Karpas-422 (cell line): ENCODE measurements at regions not wholly inside any gene's neighbourhood (a gene's known extent, or its start where the extent isn't known, plus 50 kb on each side); places are given as distances from the start of the nearest gene placed in this dataset.

Experiments used
- DNase-seq: peaks from one replicate; pipeline ENCODE4 v3.0.0-alpha.2; 2015
- H2AFZ ChIP-seq: fragments of 200-600 bp; sonication (generic); 2 replicates; pipeline ENCODE4 v1.6.1; 2014; ENCODE audit warnings: antibody characterized with exemption, low read length, mixed read lengths
- H3K27ac ChIP-seq: fragments of 200-600 bp; sonication (generic); 2 replicates; pipeline ENCODE4 v1.5.1; 2014; ENCODE audit warnings: mild to moderate bottlenecking, low read length, moderate library complexity
- H3K27me3 ChIP-seq: fragments of 200-600 bp; sonication (generic); 2 replicates; pipeline ENCODE4 v1.6.1; 2014; ENCODE audit warnings: low read length, mixed read lengths
- H3K36me3 ChIP-seq: fragments of 200-600 bp; sonication (generic); 2 replicates; pipeline ENCODE4 v1.6.1; 2014; ENCODE audit warnings: low read length, mixed read lengths; ENCODE audit not compliant: insufficient read depth
- H3K4me1 ChIP-seq: fragments of 200-600 bp; sonication (generic); 2 replicates; pipeline ENCODE4 v1.6.1; 2014; ENCODE audit warnings: mild to moderate bottlenecking, low read length, mixed read lengths
- H3K4me2 ChIP-seq: fragments of 200-600 bp; sonication (generic); 2 replicates; pipeline ENCODE4 v1.6.1; 2014; ENCODE audit warnings: low read length, low read depth, mild to moderate bottlenecking; ENCODE audit not compliant: poor library complexity, severe bottlenecking
- H3K4me3 ChIP-seq: fragments of 200-600 bp; sonication (generic); 2 replicates; pipeline ENCODE4 v1.5.1; 2014; ENCODE audit warnings: mild to moderate bottlenecking, antibody characterized with exemption, low read length, mixed read lengths
- H3K79me2 ChIP-seq: fragments of 200-600 bp; sonication (generic); 2 replicates; pipeline ENCODE4 v1.6.1; 2014; ENCODE audit warnings: mild to moderate bottlenecking, low read length, mixed read lengths
- H3K9ac ChIP-seq: fragments of 200-600 bp; sonication (generic); 2 replicates; pipeline ENCODE4 v1.6.0; 2014; ENCODE audit warnings: low read length
- H3K9me2 ChIP-seq: fragments of 200-600 bp; sonication (generic), shearing (Covaris generic); replicated peaks from 2 replicates; pipeline ENCODE4 v1.6.0; 2014; ENCODE audit warnings: mild to moderate bottlenecking, low read length, moderate library complexity; ENCODE audit not compliant: insufficient read depth
- H3K9me3 ChIP-seq: fragments of 300-700, 200-600 bp; sonication (generic); 2 replicates; pipeline ENCODE4 v1.6.1; 2014; ENCODE audit warnings: low read length, mixed read lengths
- H4K20me1 ChIP-seq: fragments of 200-600 bp; sonication (generic); 2 replicates; pipeline ENCODE4 v1.6.1; 2014; ENCODE audit warnings: mild to moderate bottlenecking, antibody characterized with exemption, low read length, low read depth; ENCODE audit not compliant: insufficient read depth

GRCh38 chr7:46507560-46507959, 586.5 kb upstream of the IGFBP3 start:
- Histone ChIP-seq H3K9me2 (no peaks in the 10 kb centered on the region), H3K36me3 (no peaks in the 10 kb centered on the region), H3K9me3 (no peaks in the 10 kb centered on the region), H3K9ac (no peak overlapping the region), H4K20me1 (no peaks in the 10 kb centered on the region), H3K27me3 (no peaks in the 10 kb centered on the region), H3K4me2 (no peak overlapping the region), H3K4me3 (no peak overlapping the region), H3K79me2 (no peaks in the 10 kb centered on the region), H2AFZ (no peak overlapping the region), H3K4me1 (no peaks in the 10 kb centered on the region), H3K27ac (no peak overlapping the region)
- no peak for DNase-seq

- Histone ChIP-seq H3K9me3 (no peaks in the 10 kb centered on the region), H4K20me1 (no peaks in the 10 kb centered on the region), H3K36me3 (no peaks in the 10 kb centered on the region), H3K27ac (no peak overlapping the region), H3K27me3 (no peaks in the 10 kb centered on the region), H3K9me2 (no peaks in the 10 kb centered on the region), H3K79me2 (no peaks in the 10 kb centered on the region), H3K4me1 (no peaks in the 10 kb centered on the region), H3K4me3 (no peak overlapping the region), H3K9ac (no peak overlapping the region), H3K4me2 (no peak overlapping the region), H2AFZ (no peak overlapping the region)
- no peak for DNase-seq
These were observed 573.4 kb upstream of the IGFBP3 start for GRCh38 chr7:46494441-46494840.

GRCh38 chr7:46494028-46494427, 573.0 kb upstream of the IGFBP3 start:
- Histone ChIP-seq H3K4me2 (no peak overlapping the region), H3K79me2 (no peaks in the 10 kb centered on the region), H3K4me3 (no peak overlapping the region), H4K20me1 (no peaks in the 10 kb centered on the region), H3K27ac (no peak overlapping the region), H3K9me3 (no peaks in the 10 kb centered on the region), H2AFZ (no peak overlapping the region), H3K4me1 (no peaks in the 10 kb centered on the region), H3K27me3 (no peaks in the 10 kb centered on the region), H3K36me3 (no peaks in the 10 kb centered on the region), H3K9ac (no peak overlapping the region), H3K9me2 (no peaks in the 10 kb centered on the region)
- DNase-seq = no peak

- Histone ChIP-seq H3K79me2 (no peaks in the 10 kb centered on the region), H4K20me1 (no peaks in the 10 kb centered on the region), H3K27me3 (no peaks in the 10 kb centered on the region), H3K9me3 (no peaks in the 10 kb centered on the region), H3K27ac (no peak overlapping the region), H3K4me3 (no peak overlapping the region), H3K4me1 (no peaks in the 10 kb centered on the region), H2AFZ (no peak overlapping the region), H3K4me2 (no peak overlapping the region), H3K9me2 (no peaks in the 10 kb centered on the region), H3K9ac (no peak overlapping the region), H3K36me3 (no peaks in the 10 kb centered on the region)
- no peak for DNase-seq
These were observed 572.1 kb upstream of the IGFBP3 start for GRCh38 chr7:46493196-46493595.

- Histone ChIP-seq H3K9me2 (no peaks in the 10 kb centered on the region), H3K79me2 (no peaks in the 10 kb centered on the region), H3K9me3 (no peaks in the 10 kb centered on the region), H3K27me3 (no peaks in the 10 kb centered on the region), H3K4me3 (no peak overlapping the region), H3K9ac (no peak overlapping the region), H4K20me1 (no peaks in the 10 kb centered on the region), H2AFZ (no peak overlapping the region), H3K4me1 (no peaks in the 10 kb centered on the region), H3K36me3 (no peaks in the 10 kb centered on the region), H3K27ac (no peak overlapping the region), H3K4me2 (no peak overlapping the region)
- no peak for DNase-seq
These were observed 571.4 kb upstream of the IGFBP3 start for GRCh38 chr7:46492466-46492865.

GRCh38 chr7:46490406-46490805, 569.3 kb upstream of the IGFBP3 start:
- no peaks in the 10 kb centered on the region for H3K79me2 ChIP-seq
- no peaks in the 10 kb centered on the region for H3K27me3 ChIP-seq
- H3K27ac ChIP-seq = no peak overlapping the region
- H2AFZ ChIP-seq = no peak overlapping the region
- H3K4me3 ChIP-seq = no peak overlapping the region
- DNase-seq = no peak
- no peaks in the 10 kb centered on the region for H3K4me1 ChIP-seq
- no peaks in the 10 kb centered on the region for H3K9me2 ChIP-seq
- no peak overlapping the region for H3K9ac ChIP-seq
- H3K9me3 ChIP-seq = no peaks in the 10 kb centered on the region
- no peak overlapping the region for H3K4me2 ChIP-seq
- H3K36me3 ChIP-seq = no peaks in the 10 kb centered on the region
- H4K20me1 ChIP-seq = no peaks in the 10 kb centered on the region

- Histone ChIP-seq H3K9me3 (no peaks in the 10 kb centered on the region), H3K36me3 (no peaks in the 10 kb centered on the region), H3K4me1 (no peaks in the 10 kb centered on the region), H3K9me2 (no peaks in the 10 kb centered on the region), H3K4me2 (no peak overlapping the region), H4K20me1 (no peaks in the 10 kb centered on the region), H3K27me3 (no peaks in the 10 kb centered on the region), H3K27ac (no peak overlapping the region), H3K79me2 (no peaks in the 10 kb centered on the region), H3K9ac (no peak overlapping the region), H2AFZ (no peak overlapping the region), H3K4me3 (no peak overlapping the region)
- no peak for DNase-seq
These were observed 568.0 kb upstream of the IGFBP3 start for GRCh38 chr7:46489106-46489505.

- DNase-seq = no peak
- no peaks in the 10 kb centered on the region for H3K9me3 ChIP-seq
- no peaks in the 10 kb centered on the region for H3K36me3 ChIP-seq
- H2AFZ ChIP-seq = no peak overlapping the region
- H4K20me1 ChIP-seq = no peaks in the 10 kb centered on the region
- no peaks in the 10 kb centered on the region for H3K79me2 ChIP-seq
- no peak overlapping the region for H3K9ac ChIP-seq
- no peaks in the 10 kb centered on the region for H3K4me1 ChIP-seq
- no peak overlapping the region for H3K27ac ChIP-seq
- no peak overlapping the region for H3K4me2 ChIP-seq
- no peaks in the 10 kb centered on the region for H3K9me2 ChIP-seq
- no peak overlapping the region for H3K4me3 ChIP-seq
- H3K27me3 ChIP-seq = no peaks in the 10 kb centered on the region
These were observed 567.5 kb upstream of the IGFBP3 start for GRCh38 chr7:46488607-46489006.
